ENCODE measurements at regions not wholly inside any gene's neighbourhood (a gene's known extent, or its start where the extent isn't known, plus 50 kb on each side); places are given as distances from the start of the nearest gene placed in this dataset.

DNA sequence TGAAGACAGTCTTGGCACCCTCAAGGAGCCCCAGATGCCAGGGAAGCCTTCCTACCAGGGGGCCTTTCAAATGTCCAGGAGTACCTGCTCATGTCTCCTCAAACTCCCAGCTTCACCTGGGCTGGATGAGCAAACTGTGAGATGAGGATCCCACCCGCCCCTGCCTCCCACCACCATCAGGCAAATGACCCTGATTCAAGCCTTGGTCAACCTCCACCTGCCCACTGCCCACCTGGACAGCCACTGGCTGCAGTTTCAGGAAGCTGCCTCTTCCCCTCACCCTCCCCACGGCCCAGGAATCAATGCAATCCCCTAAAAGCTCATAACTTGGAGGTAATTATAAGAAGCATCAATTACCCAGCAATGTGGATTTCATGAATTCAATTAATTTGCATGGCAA lies 122.7 kb downstream of the BUD13 start:
- TF ChIP-seq, protein P1, sequence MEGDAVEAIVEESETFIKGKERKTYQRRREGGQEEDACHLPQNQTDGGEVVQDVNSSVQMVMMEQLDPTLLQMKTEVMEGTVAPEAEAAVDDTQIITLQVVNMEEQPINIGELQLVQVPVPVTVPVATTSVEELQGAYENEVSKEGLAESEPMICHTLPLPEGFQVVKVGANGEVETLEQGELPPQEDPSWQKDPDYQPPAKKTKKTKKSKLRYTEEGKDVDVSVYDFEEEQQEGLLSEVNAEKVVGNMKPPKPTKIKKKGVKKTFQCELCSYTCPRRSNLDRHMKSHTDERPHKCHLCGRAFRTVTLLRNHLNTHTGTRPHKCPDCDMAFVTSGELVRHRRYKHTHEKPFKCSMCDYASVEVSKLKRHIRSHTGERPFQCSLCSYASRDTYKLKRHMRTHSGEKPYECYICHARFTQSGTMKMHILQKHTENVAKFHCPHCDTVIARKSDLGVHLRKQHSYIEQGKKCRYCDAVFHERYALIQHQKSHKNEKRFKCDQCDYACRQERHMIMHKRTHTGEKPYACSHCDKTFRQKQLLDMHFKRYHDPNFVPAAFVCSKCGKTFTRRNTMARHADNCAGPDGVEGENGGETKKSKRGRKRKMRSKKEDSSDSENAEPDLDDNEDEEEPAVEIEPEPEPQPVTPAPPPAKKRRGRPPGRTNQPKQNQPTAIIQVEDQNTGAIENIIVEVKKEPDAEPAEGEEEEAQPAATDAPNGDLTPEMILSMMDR (conservative IDR thresholded peaks at IDR 0.05 in 1 of 2, IDR thresholded peaks at IDR 0.05 in 1 of 2; ENCODE audit: extremely low read depth in 1 of 2, insufficient read depth in 1 of 2, low read depth in 1 of 2, low read length in 2 of 2), result no peak
- TF ChIP-seq EZH2 (IDR thresholded peaks at IDR 0.05; ENCODE audit: borderline replicate concordance, low read length), result no peak

All from mammary epithelial cell (primary cell).